Panc1 (cell line): ENCODE measurements at regions not wholly inside any gene's neighbourhood (a gene's known extent, or its start where the extent isn't known, plus 50 kb on each side); places are given as distances from the start of the nearest gene placed in this dataset.

ENCODE experiments used
- ATAC-seq: fragments of 200-7000 bp; cut with Tn5 transposase; 2 replicates; pipeline ENCODE4 v1.9.1; 2020; ENCODE audit warnings: mild to moderate bottlenecking, moderate library complexity
- BruUV-seq: library from RNA; stranded (reverse); fragments of 400-500 nt; replicated peaks from 2 replicates; lab custom pipeline; 2021; lab: Mats Ljungman, UMichigan
- CTCF ChIA-PET: fragments of 300-600 bp; sonication (Branson Sonifier 250); formaldehyde crosslinking; loops from one replicate; lab custom pipeline; 2022; ENCODE audit warnings: antibody characterized with exemption; lab: Charles Lee
- POLR2A ChIA-PET: fragments of 300-600 bp; sonication (Branson Sonifier 250); formaldehyde crosslinking; loops from one replicate; lab custom pipeline; 2022; ENCODE audit warnings: antibody characterized with exemption; lab: Charles Lee
- DNase-seq: peaks from one replicate; pipeline ENCODE4 v3.0.0-alpha.2; 2010; ENCODE audit warnings: low read depth, low spot score
- H3K27ac ChIP-seq: 2 replicates; pipeline ENCODE4 v1.5.1; 2011; ENCODE audit warnings: mild to moderate bottlenecking, low read length, inconsistent platforms
- H3K27me3 ChIP-seq: fragments of 200-500 bp; sonication (Bioruptor generic); 2 replicates; pipeline ENCODE4 v1.6.0; 2014; ENCODE audit warnings: low read length, inconsistent platforms; ENCODE audit not compliant: control insufficient read depth, insufficient read depth
- H3K36me3 ChIP-seq: fragments of 200-500 bp; sonication (Bioruptor generic); 2 replicates; pipeline ENCODE4 v1.5.1; 2014; ENCODE audit warnings: inconsistent platforms, mild to moderate bottlenecking, low read length, moderate library complexity; ENCODE audit not compliant: control insufficient read depth, insufficient read depth
- H3K4me1 ChIP-seq: 2 replicates; pipeline ENCODE4 v1.5.1; 2011; ENCODE audit warnings: inconsistent platforms, mild to moderate bottlenecking, low read length, moderate library complexity; ENCODE audit not compliant: control insufficient read depth, insufficient read depth
- H3K4me3 ChIP-seq, 2 experiments: 2 replicates each; pipeline ENCODE4 v1.5.1; 2011 to 2012; ENCODE audit warnings: low read depth in 2 of 2, low read length in 2 of 2, mild to moderate bottlenecking in 2 of 2, inconsistent platforms in 1 of 2, moderate library complexity in 1 of 2
- H3K9me3 ChIP-seq: fragments of 200-500 bp; sonication (Bioruptor generic); 2 replicates; pipeline ENCODE4 v1.5.1; 2014; ENCODE audit warnings: low read depth, mild to moderate bottlenecking, inconsistent platforms, low read length, moderate library complexity; ENCODE audit not compliant: control insufficient read depth, insufficient read depth
- CTCF ChIP-seq: fragments of 450-650 bp; IDR thresholded peaks from 2 replicates; pipeline ENCODE4 v1.5.1; 2017; ENCODE audit warnings: mild to moderate bottlenecking
- POLR2AphosphoS5 ChIP-seq: IDR thresholded peaks from 2 replicates; pipeline ENCODE4 v1.6.1; 2012; ENCODE audit warnings: mild to moderate bottlenecking, low read depth, low read length, moderate library complexity
- REST ChIP-seq, 2 experiments: IDR thresholded peaks; 2 replicates each; pipeline ENCODE4 v1.6.1; 2011 to 2012; ENCODE audit warnings: low read depth in 2 of 2, control low read depth in 1 of 2, low read length in 1 of 2, mild to moderate bottlenecking in 1 of 2, moderate library complexity in 1 of 2; ENCODE audit not compliant: insufficient read depth in 1 of 2
- SIN3A ChIP-seq: IDR thresholded peaks from 2 replicates; pipeline ENCODE4 v1.6.1; 2012; ENCODE audit warnings: low read depth, mild to moderate bottlenecking, low read length, moderate library complexity, borderline replicate concordance; ENCODE audit not compliant: insufficient read depth
- TCF7L2 ChIP-seq: IDR thresholded peaks from 2 replicates; pipeline ENCODE4 v1.6.1; 2011; ENCODE audit warnings: mild to moderate bottlenecking, low read depth, low read length, inconsistent platforms
- in situ Hi-C: cut with HindIII; loops from 2 replicates; pipeline ENCODE4 v1.10.0; 2016; ENCODE audit warnings: low sequenced_read_pairs, low pct_unique_long_range_greater_than_20kb
- intact Hi-C: fragments of 100-400 bp; cut with micrococcal nuclease; formaldehyde crosslinking; loops from one replicate; pipeline ENCODE4 v1.10.0; 2022; ENCODE audit not compliant: unreplicated experiment

DNA sequence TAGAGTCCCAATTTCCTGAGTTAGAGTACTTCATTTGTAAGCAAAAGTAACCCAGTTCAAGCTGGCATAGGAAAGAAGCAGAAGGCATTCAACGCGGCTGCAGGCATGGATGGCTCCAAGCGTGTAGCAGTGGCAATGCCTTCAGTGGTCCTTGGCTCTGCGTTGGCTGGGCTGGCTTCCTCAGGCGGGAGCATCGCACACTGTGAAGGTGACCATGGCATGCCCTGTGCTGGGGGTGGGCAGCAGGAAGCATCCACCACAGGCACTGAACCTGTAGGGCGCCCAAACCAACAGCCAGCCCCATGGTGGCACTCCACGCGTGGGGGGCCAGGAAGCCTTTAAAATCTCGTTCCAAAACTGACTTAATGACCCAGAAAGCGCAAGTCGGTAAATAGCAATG lies 53.6 kb upstream of the SPACA7 start:
- ChIA-PET POLR2A (no interaction called here), CTCF (no interaction called here)
- no peaks in the 10 kb centered on the region for H3K4me1 ChIP-seq
- TF ChIP-seq TCF7L2 (no peak), CTCF (no peak), SIN3A (no peak), POLR2AphosphoS5 (no peak), REST (IDR thresholded peaks at IDR 0.05; ENCODE audit: insufficient read depth in 1 of 2, low read depth in 2 of 2, low read length in 1 of 2) (no peak)
- in situ Hi-C loops = no loop called here
- no peaks in the 10 kb centered on the region for H3K9me3 ChIP-seq
- BruUV-seq = no TSS peak
- H3K36me3 ChIP-seq = no peaks in the 10 kb centered on the region
- no peak for DNase-seq
- no peak overlapping the region for H3K27ac ChIP-seq
- intact Hi-C loops = no loop called here
- peaks cover 4% of the 10 kb centered on the region; the same call in 1 of the 2 replicates for H3K27me3 ChIP-seq
- ATAC-seq = no peak
- no peak overlapping the region for H3K4me3 ChIP-seq

DNA sequence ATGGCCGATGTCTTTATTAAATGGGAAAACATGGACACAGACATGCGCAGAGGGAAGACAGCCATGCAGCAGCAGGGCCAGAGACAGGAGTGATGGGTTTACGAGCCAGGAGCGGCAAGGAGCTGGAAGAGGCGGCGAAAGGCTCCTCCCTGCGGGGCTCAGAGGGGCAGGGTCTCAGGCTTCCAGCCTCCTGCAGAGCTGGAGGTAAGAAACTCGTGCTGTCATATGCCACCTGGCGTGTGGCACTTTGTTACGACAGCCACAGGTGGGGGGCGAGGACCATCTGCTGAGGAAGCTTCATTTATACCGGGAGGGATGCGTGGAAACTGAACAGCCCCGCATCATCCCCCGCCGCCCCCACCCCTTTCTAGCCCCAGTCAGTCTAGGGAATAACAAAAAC lies 52.0 kb upstream of the SPACA7 start:
- Histone ChIP-seq H3K4me1 (no peaks in the 10 kb centered on the region), H3K27ac (no peak overlapping the region), H3K36me3 (no peaks in the 10 kb centered on the region), H3K4me3 (no peak overlapping the region), H3K9me3 (no peaks in the 10 kb centered on the region), H3K27me3 (peaks cover 4% of the 10 kb centered on the region; the same call in 1 of the 2 replicates)
- TF ChIP-seq REST (IDR thresholded peaks at IDR 0.05; ENCODE audit: insufficient read depth in 1 of 2, low read depth in 2 of 2, low read length in 1 of 2) = no peak
- no peak for TF ChIP-seq TCF7L2
- TF ChIP-seq SIN3A = no peak
- no peak for TF ChIP-seq CTCF
- no peak for TF ChIP-seq POLR2AphosphoS5
- intact Hi-C loops (no loop called here), in situ Hi-C loops (no loop called here)
- ChIA-PET CTCF (no interaction called here), POLR2A (no interaction called here)
- no TSS peak for BruUV-seq
- ATAC-seq (no peak), DNase-seq (no peak)
